Activated CD4-positive, CD25-positive, alpha-beta regulatory T cell treated with anti-CD3 and anti-CD28 coated beads, Interleukin-2, amount 50 U/mL, for 16 hours (primary cell): ENCODE measurements at regions not wholly inside any gene's neighbourhood (a gene's known extent, or its start where the extent isn't known, plus 50 kb on each side); places are given as distances from the start of the nearest gene placed in this dataset.
"Not testable (repeated sequence)": the region's sequence is repeated elsewhere in the genome, so short reads cannot be mapped to it uniquely, and the experiment has no call there.

Experiments used
- DNase-seq: peaks from one replicate; pipeline ENCODE4 v3.0.0-alpha.2; 2020; ENCODE audit warnings: low read depth, low spot score

DNA sequence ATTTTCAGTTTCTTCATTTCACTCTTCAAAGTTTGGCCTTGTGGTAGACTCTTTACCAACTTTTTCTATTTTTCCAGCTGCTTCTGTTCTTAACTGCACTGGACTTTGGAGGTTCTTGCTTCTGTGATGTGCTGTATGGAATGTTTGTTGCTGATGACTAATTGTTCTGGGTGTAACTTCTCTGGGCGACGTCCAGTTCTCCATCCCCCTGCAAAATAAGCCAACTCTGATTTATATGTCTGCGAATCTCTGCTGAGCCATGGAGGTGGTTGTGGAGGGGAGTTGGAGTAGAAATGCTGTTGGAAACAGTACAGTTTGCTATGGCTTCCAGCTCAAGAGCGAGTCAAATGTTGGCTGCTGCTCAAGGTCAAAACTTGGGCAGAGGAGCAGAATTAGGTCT lies 113.9 kb upstream of the DYRK2 start:
- DNase-seq = no peak

GRCh38 chr12:67535176-67535575 lies 113.4 kb upstream of the DYRK2 start:
- DNase-seq = no peak

- no peak for DNase-seq
Measured at GRCh38 chr12:67535971-67536370, 112.6 kb upstream of the DYRK2 start.

DNA sequence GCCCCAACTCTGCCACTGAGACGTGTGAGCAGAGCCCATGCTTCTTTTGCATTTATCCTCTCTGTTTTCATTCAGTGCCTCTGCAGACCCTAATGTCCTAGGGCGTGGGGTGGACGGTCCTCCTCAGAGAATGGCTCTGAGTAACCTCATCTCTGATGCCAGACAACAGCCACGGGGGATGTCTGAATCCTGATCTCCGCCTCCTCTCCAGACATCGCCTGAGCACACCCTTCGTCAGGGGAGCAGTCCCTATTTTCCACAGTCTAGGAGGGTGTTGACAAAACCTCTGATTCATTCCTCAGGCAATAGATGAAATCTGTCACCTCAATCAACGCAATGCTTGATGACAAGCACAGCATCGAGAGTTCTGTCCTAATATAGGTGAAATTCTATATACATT lies 109.2 kb upstream of the DYRK2 start:
- DNase-seq = no peak

GRCh38 chr12:67539946-67540345 lies 108.6 kb upstream of the DYRK2 start:
- DNase-seq = no peak

DNA sequence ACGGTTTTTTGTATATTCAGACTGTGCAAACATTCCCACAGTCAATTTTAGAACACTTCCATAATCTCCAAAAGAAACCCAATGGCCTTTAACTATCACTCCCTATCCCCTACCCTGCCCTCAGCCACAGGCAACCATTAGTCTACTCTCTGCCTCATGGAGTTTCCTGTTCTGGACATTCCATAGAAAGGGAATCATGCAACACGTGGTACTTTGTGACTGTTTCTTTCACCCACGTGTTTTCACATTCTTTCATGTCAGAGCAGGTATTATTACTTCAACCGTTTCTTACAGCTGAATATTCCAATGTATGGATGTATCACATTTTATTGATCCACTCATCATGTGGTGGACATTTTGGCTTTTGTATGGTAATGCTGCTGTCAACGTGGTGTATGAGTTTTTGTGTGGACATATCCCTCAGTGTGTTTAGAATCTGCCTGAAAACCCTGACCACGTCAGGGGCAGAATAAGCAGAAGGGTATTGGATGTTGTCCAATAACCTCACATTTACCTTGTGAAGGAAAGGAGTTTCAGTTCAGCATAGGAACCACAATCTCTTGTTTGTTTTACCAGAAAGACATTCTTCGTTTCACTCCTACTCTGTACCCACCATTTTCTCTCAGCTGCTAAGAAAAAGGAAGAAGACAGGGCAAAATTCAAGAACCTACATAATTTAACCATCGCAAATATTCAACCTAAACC lies 107.5 kb upstream of the DYRK2 start:
- no peak for DNase-seq

DNA sequence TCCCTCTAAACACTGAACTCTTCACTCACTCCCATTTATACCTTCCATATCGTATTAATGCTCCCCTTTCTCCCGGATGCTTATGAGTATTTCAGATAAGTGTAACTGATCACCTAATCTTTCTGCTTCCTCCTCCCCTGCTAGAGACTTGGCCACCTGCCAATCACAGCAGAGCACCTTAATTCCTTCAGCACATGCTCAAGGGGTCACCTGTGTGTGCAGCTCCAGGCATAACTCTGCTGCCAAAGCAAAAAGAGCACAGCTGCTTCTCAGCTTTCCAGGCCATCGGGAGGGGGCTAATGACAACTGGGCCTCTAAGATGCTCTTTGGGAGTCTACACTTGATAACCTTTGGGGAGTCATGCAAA lies 106.9 kb upstream of the DYRK2 start:
- DNase-seq = no peak

GRCh38 chr12:67543021-67543770 lies 105.3 kb upstream of the DYRK2 start:
- no peak for DNase-seq

- no peak for DNase-seq
Measured at GRCh38 chr12:67545298-67545697, 103.2 kb upstream of the DYRK2 start.

GRCh38 chr12:67546746-67547145 lies 101.8 kb upstream of the DYRK2 start:
- no peak for DNase-seq

GRCh38 chr12:67555075-67555717 lies 93.3 kb upstream of the DYRK2 start:
- not testable (repeated sequence) for DNase-seq

GRCh38 chr12:67558775-67559174 lies 89.8 kb upstream of the DYRK2 start:
- DNase-seq = no peak

DNA sequence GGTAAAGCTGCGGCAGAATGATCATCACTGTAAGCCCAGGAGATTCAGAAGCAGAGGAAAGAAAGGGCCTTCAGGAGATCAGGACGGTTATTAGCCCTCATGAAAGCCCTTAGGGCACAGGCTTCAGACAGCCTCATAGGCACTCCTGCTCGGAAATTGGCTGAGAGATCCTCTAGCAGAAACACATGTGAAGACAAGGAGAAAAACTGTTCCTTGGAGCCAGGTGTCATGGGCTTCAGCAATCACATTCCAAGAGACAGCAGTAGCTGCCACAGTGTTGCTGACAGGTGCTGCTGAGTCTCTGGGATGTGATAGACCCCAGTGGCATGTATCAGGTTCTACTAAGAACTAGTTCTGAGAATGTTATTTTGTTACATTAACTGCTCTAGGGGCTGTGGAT lies 88.8 kb upstream of the DYRK2 start:
- no peak for DNase-seq

- DNase-seq = no peak
Measured at GRCh38 chr12:67562513-67563287, 85.8 kb upstream of the DYRK2 start.

- DNase-seq = no peak
Measured at GRCh38 chr12:67568055-67568454, 80.5 kb upstream of the DYRK2 start.

DNA sequence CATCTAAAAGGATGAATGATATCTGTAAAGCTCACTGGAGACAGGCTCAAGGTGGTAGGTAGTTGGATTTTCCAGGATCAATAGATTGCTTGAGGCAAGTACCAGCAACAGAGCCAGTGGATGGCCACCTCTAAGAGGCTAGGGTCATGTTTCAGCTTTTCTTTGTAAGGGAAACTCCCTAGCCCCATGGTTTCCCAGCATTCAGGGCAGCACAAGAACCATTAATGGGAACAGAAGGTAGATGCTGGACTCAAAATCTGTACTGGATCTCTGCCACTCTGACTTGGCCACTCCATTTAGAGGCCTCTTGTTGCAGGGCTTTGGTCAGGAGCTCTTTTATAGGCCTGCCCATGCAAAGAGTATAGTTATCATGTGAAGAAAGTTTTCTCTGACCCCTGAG lies 76.1 kb upstream of the DYRK2 start:
- no peak for DNase-seq

- no peak for DNase-seq
Measured at GRCh38 chr12:67573566-67573965, 75.0 kb upstream of the DYRK2 start.

GRCh38 chr12:67578976-67579661 lies 69.4 kb upstream of the DYRK2 start:
- no peak for DNase-seq

- no peak for DNase-seq
Measured at GRCh38 chr12:67579662-67580003, 68.9 kb upstream of the DYRK2 start.

DNA sequence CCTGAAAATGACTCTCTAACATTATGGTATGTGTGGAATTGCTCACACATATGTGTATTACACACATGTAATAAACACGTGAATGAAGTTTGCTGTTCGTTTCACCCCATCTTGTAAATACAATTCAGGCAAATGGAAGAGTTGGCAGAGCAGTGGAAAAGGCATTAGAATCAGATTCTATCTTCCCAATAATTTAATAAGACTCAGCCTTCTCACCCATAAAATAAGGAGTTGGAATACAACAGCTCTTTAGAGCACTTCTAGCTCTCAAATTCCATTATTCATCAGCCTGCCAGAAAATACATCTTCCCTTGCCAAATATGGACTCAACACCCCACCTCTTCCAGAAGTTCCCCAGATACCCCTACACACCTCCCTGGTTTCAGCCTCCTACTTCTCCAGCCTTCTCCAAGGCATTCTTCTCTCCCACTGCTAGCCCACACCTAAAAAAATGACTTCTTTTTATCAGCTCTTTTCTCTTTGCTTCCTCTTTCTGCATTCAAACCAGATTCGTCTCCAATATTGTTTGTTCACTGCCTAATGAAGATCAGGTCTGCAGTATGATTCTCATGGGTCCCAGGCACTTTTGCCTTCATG lies 66.2 kb upstream of the DYRK2 start:
- DNase-seq = no peak

DNA sequence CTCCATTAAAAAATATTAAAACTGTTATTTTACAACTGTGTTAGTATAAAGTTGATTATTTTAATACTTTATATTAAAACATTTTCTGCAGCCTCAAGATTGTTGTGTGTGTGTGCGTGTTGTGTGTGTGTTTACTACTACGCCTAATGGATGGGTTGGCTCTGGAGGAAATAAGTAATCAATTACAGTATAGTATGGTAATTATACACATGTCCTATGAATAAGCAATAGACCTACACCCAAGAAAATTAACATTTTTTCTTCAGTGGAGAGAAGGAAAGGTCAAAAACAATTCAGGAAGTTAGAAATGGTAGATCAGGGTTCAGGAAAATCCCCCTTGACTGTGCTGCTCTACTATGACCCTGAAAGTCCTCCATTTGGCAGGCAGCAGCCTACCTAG lies 65.7 kb upstream of the DYRK2 start:
- no peak for DNase-seq
